ENCODE measurements at regions not wholly inside any gene's neighbourhood (a gene's known extent, or its start where the extent isn't known, plus 50 kb on each side); places are given as distances from the start of the nearest gene placed in this dataset.

GRCh38 chr7:25860275-25861163, 291.5 kb upstream of the NFE2L3 start:
- H3K36me3 ChIP-seq (ENCODE audit: control insufficient read depth, insufficient read depth, low read length) = no peaks in the 10 kb centered on the region
- no peak overlapping the region for H3K4me3 ChIP-seq (ENCODE audit: low read length)
- H3K27me3 ChIP-seq (ENCODE audit: control insufficient read depth, insufficient read depth, low read length) = peaks cover 23% of the 10 kb centered on the region
- H3K27ac ChIP-seq (ENCODE audit: low read depth, low read length) = no peak overlapping the region
- peaks cover 3% of the 10 kb centered on the region for H3K4me1 ChIP-seq (ENCODE audit: control insufficient read depth, insufficient read depth, low read length)
- no peak overlapping the region for H3K9ac ChIP-seq (ENCODE audit: low read length)

DNA sequence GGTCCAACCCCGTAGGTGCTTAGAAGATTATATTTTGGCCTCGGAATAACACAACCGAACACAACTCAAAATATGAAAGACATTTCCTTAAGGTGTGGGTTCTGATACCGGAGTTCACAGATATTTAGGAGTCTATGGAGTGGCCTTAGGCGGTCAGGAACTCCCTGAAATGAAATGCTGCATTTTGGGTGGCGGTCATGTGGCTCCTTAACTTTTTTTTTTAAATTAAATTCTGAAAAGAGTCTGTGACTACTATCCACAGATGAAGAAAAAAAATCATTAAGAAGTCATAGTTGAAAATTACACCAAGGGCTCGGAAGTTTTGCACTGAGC, 290.9 kb upstream of the NFE2L3 start:
- Histone ChIP-seq H3K27me3 (ENCODE audit: control insufficient read depth, insufficient read depth, low read length) (peaks cover 23% of the 10 kb centered on the region), H3K9ac (ENCODE audit: low read length) (no peak overlapping the region), H3K4me1 (ENCODE audit: control insufficient read depth, insufficient read depth, low read length) (peaks cover 3% of the 10 kb centered on the region), H3K27ac (ENCODE audit: low read depth, low read length) (no peak overlapping the region), H3K4me3 (ENCODE audit: low read length) (no peak overlapping the region), H3K36me3 (ENCODE audit: control insufficient read depth, insufficient read depth, low read length) (no peaks in the 10 kb centered on the region)

- Histone ChIP-seq H3K27me3 (ENCODE audit: control insufficient read depth, insufficient read depth, low read length) (peaks cover 20% of the 10 kb centered on the region), H3K4me1 (ENCODE audit: control insufficient read depth, insufficient read depth, low read length) (peaks cover 3% of the 10 kb centered on the region), H3K27ac (ENCODE audit: low read depth, low read length) (no peak overlapping the region), H3K9ac (ENCODE audit: low read length) (no peak overlapping the region), H3K4me3 (ENCODE audit: low read length) (no peak overlapping the region), H3K36me3 (ENCODE audit: control insufficient read depth, insufficient read depth, low read length) (no peaks in the 10 kb centered on the region)
These were observed 290.3 kb upstream of the NFE2L3 start for GRCh38 chr7:25861601-25862260.

DNA sequence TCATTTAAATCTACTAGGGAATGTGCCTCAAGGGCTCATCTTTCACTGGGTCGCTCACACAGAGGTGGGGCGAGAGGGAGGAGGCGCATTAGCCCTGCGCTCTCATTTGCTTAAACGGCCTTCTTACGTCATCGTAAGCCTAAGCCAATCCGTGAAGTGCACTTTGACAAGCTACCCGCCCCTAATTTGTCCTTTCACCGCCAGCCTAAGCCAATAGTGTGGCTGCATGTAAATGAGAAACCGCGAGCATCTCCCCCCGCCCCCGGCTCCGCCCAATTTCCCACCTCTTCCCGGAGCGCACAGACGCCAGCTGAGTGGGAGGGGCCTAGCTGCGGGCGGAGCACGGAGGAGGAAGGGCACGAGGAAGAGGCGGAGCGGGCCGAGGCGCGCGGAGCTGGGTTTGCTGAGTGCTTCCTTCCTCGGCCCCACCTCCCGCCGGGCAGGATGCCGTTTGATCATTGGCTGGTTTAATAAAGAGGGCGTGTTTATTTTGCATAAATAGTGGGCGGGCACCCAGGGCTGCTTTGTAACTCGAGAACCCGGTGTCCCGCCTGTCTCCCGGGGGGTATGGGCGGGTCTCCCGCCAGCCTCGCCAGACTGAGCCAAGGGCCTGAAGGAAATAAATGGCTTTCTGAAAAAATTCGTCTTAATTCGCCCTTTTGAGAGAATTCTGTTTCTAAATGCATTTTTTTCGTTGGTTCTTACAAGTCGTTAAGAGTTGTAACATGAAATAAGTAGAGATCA, 289.6 kb upstream of the NFE2L3 start:
- Histone ChIP-seq H3K36me3 (ENCODE audit: control insufficient read depth, insufficient read depth, low read length) (no peaks in the 10 kb centered on the region), H3K27ac (ENCODE audit: low read depth, low read length) (no peak overlapping the region), H3K4me3 (ENCODE audit: low read length) (no peak overlapping the region), H3K4me1 (ENCODE audit: control insufficient read depth, insufficient read depth, low read length) (peaks cover under 1% of the 10 kb centered on the region), H3K27me3 (ENCODE audit: control insufficient read depth, insufficient read depth, low read length) (peaks cover 19% of the 10 kb centered on the region), H3K9ac (ENCODE audit: low read length) (no peak overlapping the region)

DNA sequence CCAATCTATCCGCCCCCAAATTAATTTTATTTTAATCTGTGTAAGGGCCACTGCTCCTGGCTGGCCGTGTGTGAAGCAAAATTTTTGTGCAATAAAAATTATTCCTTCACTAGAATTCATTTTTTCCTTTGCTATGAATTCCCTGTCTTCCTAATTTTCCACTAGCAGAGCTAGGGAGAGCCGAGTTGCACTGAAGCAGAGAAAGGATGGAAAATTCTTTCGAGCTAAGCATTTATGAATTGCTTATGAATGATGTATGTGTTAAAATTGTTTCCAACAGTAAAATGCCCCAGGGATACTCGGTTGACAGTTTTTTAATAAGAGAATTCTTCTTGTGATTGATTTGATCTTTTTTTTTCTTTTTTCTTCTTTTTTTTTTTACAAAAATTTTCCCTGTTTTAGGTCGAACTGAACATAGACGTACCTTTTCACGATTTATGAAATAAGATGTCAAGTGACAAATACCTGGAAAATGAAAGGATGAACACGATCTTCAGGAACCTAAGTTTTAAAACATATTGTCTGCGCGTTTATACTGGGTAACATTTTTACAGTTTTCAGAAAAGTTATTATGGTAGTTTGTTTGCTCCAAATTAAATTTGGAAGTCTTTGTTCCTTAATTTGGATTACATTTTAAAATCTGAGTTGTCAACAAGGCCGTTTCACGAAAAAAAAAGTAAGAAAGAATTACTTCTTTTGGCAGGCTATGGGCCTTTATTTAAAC, 288.8 kb upstream of the NFE2L3 start:
- Histone ChIP-seq H3K4me3 (ENCODE audit: low read length) (no peak overlapping the region), H3K4me1 (ENCODE audit: control insufficient read depth, insufficient read depth, low read length) (no peaks in the 10 kb centered on the region), H3K27ac (ENCODE audit: low read depth, low read length) (no peak overlapping the region), H3K9ac (ENCODE audit: low read length) (no peak overlapping the region), H3K36me3 (ENCODE audit: control insufficient read depth, insufficient read depth, low read length) (no peaks in the 10 kb centered on the region), H3K27me3 (ENCODE audit: control insufficient read depth, insufficient read depth, low read length) (peaks cover 16% of the 10 kb centered on the region)

DNA sequence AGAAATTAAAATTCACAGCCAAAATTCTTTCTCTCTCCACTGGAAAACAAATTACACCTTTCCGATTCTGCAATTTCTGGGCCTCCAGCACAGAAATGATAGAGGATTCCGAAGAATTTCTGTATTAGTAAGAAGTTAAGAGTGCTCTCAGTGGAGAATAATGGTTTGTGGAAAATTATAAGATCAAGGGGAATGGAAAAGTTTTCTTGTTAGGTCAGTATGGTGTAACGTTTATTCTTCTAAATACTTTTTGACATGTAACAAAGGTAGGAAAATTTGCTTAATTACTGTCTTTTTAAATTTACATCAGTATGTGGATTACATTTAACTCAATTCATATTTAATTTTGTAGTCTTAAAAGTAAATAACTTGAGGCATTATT, 288.3 kb upstream of the NFE2L3 start:
- Histone ChIP-seq H3K27ac (ENCODE audit: low read depth, low read length) (no peak overlapping the region), H3K4me3 (ENCODE audit: low read length) (no peak overlapping the region), H3K4me1 (ENCODE audit: control insufficient read depth, insufficient read depth, low read length) (no peaks in the 10 kb centered on the region), H3K27me3 (ENCODE audit: control insufficient read depth, insufficient read depth, low read length) (peaks cover 15% of the 10 kb centered on the region), H3K36me3 (ENCODE audit: control insufficient read depth, insufficient read depth, low read length) (no peaks in the 10 kb centered on the region), H3K9ac (ENCODE audit: low read length) (no peak overlapping the region)

DNA sequence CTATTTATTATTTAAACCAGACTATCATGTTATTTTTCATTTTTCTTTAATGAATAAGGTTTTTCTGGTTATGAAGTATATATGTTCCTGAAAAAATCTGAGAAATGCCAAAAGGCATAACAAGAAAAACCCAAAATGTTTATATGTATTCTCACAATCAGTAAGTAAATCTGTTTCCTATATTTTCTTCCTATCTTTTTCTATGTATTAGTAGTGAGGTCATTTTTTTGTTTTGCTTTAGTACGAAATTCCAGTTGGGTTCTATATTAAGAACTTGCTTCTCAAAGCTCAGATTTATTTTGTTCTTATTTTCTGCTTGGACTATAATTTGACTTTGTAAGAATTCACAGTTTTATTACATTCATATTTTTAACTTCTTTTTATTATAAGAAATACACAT, 287.5 kb upstream of the NFE2L3 start:
- no peak overlapping the region for H3K4me3 ChIP-seq (ENCODE audit: low read length)
- peaks cover 18% of the 10 kb centered on the region for H3K27me3 ChIP-seq (ENCODE audit: control insufficient read depth, insufficient read depth, low read length)
- no peak overlapping the region for H3K27ac ChIP-seq (ENCODE audit: low read depth, low read length)
- no peaks in the 10 kb centered on the region for H3K4me1 ChIP-seq (ENCODE audit: control insufficient read depth, insufficient read depth, low read length)
- H3K9ac ChIP-seq (ENCODE audit: low read length) = no peak overlapping the region
- no peaks in the 10 kb centered on the region for H3K36me3 ChIP-seq (ENCODE audit: control insufficient read depth, insufficient read depth, low read length)

DNA sequence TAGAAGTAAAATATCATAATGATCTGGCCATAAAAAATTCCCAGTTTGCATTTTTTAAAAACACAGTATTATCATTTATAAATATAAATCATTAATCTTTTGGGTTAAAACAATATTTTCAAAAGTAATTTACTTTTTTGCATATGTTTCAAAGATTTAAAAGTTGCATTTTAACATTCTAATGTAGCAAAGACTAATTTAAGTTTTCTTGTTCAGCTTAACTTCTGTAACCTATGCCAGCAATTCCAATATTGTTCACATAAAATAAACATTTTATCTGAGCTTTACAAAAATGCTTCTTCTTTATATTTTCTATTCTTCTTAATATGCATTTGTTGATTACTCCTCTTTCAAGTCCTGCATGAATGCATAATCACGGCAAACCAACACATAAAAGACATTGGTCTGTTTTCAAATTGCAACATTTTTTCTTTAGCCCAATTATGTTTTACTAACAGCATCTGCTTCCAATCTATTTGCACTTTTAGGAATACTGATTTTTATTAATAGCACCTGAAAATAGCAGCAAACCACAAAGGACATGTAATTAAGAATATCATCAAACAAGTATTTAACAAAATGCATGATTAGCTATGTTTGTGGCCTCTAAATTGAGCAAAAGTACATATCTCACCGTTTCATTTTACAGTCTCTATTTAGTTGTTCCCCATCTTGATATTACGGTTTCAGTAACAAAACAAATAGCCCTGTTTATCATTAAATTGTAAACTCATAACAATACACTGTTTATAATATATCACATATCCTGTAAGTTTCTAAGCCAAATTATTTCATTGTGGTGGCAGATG, 286.9 kb upstream of the NFE2L3 start:
- no peaks in the 10 kb centered on the region for H3K36me3 ChIP-seq (ENCODE audit: control insufficient read depth, insufficient read depth, low read length)
- H3K4me1 ChIP-seq (ENCODE audit: control insufficient read depth, insufficient read depth, low read length) = no peaks in the 10 kb centered on the region
- no peak overlapping the region for H3K27ac ChIP-seq (ENCODE audit: low read depth, low read length)
- H3K9ac ChIP-seq (ENCODE audit: low read length) = no peak overlapping the region
- no peak overlapping the region for H3K4me3 ChIP-seq (ENCODE audit: low read length)
- H3K27me3 ChIP-seq (ENCODE audit: control insufficient read depth, insufficient read depth, low read length) = peaks cover 18% of the 10 kb centered on the region

DNA sequence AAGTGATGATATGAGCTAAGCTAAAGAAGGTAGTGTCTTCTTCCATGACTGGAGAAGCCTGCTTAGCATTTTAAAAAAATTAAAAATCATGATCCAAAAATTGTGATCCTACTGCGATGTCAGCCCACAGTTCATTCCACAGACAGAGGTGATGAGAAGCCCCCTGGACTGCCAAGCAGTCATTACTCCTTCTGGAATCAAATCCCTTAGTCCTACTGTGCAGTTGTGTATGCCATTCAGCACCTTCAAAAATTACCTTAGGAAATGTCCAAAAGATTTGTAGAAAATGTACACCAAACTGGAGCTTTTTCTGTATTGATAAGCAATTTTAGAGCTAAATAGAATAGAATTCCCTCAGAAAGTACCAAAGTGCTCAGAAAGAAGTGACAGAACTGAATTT, 283.5 kb upstream of the NFE2L3 start:
- Histone ChIP-seq H3K27ac (ENCODE audit: low read depth, low read length) (no peak overlapping the region), H3K4me3 (ENCODE audit: low read length) (no peak overlapping the region), H3K4me1 (ENCODE audit: control insufficient read depth, insufficient read depth, low read length) (no peaks in the 10 kb centered on the region), H3K36me3 (ENCODE audit: control insufficient read depth, insufficient read depth, low read length) (no peaks in the 10 kb centered on the region), H3K9ac (ENCODE audit: low read length) (no peak overlapping the region), H3K27me3 (ENCODE audit: control insufficient read depth, insufficient read depth, low read length) (peaks cover 11% of the 10 kb centered on the region)

DNA sequence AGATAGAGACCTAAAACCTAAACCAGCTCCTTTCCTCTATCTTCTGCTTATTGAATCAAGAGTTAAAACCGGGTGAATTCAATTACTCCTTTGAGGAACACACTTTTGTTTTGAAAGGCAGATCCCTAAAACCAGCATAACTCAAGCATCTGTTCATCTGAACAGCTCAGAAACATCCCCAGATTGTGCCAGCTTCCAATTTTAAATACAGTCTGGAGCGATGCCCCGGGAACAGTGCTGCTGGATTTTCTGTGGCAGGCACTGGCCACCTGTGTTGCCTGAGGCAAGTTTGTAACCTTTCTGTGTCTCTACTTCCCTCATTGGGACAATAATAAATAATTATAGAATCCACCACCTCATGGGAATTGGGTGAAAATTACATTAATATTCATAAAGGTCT, 281.4 kb upstream of the NFE2L3 start:
- H3K4me3 ChIP-seq (ENCODE audit: low read length) = no peak overlapping the region
- H3K4me1 ChIP-seq (ENCODE audit: control insufficient read depth, insufficient read depth, low read length) = no peaks in the 10 kb centered on the region
- peaks cover 5% of the 10 kb centered on the region for H3K27me3 ChIP-seq (ENCODE audit: control insufficient read depth, insufficient read depth, low read length)
- H3K36me3 ChIP-seq (ENCODE audit: control insufficient read depth, insufficient read depth, low read length) = no peaks in the 10 kb centered on the region
- H3K27ac ChIP-seq (ENCODE audit: low read depth, low read length) = no peak overlapping the region
- H3K9ac ChIP-seq (ENCODE audit: low read length) = no peak overlapping the region

- no peak overlapping the region for H3K27ac ChIP-seq (ENCODE audit: low read depth, low read length)
- no peaks in the 10 kb centered on the region for H3K4me1 ChIP-seq (ENCODE audit: control insufficient read depth, insufficient read depth, low read length)
- H3K4me3 ChIP-seq (ENCODE audit: low read length) = no peak overlapping the region
- H3K27me3 ChIP-seq (ENCODE audit: control insufficient read depth, insufficient read depth, low read length) = peaks cover 3% of the 10 kb centered on the region
- H3K9ac ChIP-seq (ENCODE audit: low read length) = no peak overlapping the region
- no peaks in the 10 kb centered on the region for H3K36me3 ChIP-seq (ENCODE audit: control insufficient read depth, insufficient read depth, low read length)
These were observed 275.9 kb upstream of the NFE2L3 start for GRCh38 chr7:25876092-25876491.

Measured in rectal smooth muscle tissue (tissue), 1 donor.